ENCODE measurements at regions not wholly inside any gene's neighbourhood (a gene's known extent, or its start where the extent isn't known, plus 50 kb on each side); places are given as distances from the start of the nearest gene placed in this dataset.

DNA sequence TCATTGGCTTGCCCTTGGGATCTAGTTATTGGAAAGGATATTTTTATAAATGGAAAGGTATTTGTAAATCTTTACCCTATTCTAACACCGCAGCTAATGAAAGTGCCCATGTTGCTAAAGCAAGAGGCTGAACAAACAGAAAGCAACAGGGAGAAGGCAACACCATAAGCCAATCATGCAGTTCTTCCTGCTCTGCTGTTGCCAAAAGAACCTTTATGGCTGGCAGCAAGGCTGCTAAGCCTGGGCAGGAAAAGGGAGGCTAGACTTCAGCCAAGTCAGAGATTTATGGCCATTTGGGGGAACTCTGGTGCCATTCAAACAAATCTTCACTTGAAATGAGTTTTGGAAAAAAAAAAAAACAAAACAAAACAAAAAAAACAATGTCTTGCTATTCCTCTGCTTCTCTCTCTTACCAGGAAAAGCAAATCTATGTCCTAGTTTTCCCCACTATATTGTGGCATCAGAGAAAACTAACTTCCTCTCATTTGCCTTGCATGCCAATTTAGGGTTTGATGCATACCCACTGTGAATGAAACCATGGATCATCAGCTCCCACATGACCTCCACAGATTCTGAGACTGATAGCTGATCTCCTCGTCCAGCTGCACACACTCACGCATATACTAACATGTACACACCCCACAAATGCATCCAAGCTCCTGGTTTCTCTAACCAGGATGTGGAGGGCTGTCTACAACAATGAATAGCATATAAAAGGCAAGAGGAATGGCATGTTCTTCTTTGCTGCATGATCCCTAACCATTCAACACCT is 179.3 kb downstream of the C1D start:
- Histone ChIP-seq H3K9me3 (ENCODE audit: low read depth, low read length, poor library complexity, severe bottlenecking) (no peaks in the 10 kb centered on the region), H3K27me3 (replicated peaks; ENCODE audit: insufficient read depth, low read depth, low read length, poor library complexity) (no peaks in the 10 kb centered on the region), H3K27ac (ENCODE audit: low read depth, low read length, poor library complexity, severe bottlenecking) (no peak overlapping the region), H3K4me1 (ENCODE audit: insufficient read depth, low read length, poor library complexity, severe bottlenecking) (no peaks in the 10 kb centered on the region), H3K4me3 (ENCODE audit: low read depth, low read length, poor library complexity, severe bottlenecking) (no peak overlapping the region), H3K36me3 (ENCODE audit: insufficient read depth, low read length, poor library complexity, severe bottlenecking) (no peaks in the 10 kb centered on the region)
- BruUV-seq (replicated peaks), result no TSS peak
- DNase-seq (ENCODE audit: low spot score), result no peak
- ChIA-PET CTCF (no interaction called here), POLR2A (ENCODE audit: low non-redundant PET) (no interaction called here)
- TF ChIP-seq EZH2 (IDR thresholded peaks at IDR 0.05; ENCODE audit: borderline replicate concordance, low read depth, low read length, poor library complexity, severe bottlenecking), result no peak
- TF ChIP-seq, protein P1, sequence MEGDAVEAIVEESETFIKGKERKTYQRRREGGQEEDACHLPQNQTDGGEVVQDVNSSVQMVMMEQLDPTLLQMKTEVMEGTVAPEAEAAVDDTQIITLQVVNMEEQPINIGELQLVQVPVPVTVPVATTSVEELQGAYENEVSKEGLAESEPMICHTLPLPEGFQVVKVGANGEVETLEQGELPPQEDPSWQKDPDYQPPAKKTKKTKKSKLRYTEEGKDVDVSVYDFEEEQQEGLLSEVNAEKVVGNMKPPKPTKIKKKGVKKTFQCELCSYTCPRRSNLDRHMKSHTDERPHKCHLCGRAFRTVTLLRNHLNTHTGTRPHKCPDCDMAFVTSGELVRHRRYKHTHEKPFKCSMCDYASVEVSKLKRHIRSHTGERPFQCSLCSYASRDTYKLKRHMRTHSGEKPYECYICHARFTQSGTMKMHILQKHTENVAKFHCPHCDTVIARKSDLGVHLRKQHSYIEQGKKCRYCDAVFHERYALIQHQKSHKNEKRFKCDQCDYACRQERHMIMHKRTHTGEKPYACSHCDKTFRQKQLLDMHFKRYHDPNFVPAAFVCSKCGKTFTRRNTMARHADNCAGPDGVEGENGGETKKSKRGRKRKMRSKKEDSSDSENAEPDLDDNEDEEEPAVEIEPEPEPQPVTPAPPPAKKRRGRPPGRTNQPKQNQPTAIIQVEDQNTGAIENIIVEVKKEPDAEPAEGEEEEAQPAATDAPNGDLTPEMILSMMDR (conservative IDR thresholded peaks at IDR 0.05; ENCODE audit: low read depth, low read length), result no peak
- intact Hi-C loops (cut with micrococcal nuclease; ENCODE audit: unreplicated experiment), result no loop called here

DNA sequence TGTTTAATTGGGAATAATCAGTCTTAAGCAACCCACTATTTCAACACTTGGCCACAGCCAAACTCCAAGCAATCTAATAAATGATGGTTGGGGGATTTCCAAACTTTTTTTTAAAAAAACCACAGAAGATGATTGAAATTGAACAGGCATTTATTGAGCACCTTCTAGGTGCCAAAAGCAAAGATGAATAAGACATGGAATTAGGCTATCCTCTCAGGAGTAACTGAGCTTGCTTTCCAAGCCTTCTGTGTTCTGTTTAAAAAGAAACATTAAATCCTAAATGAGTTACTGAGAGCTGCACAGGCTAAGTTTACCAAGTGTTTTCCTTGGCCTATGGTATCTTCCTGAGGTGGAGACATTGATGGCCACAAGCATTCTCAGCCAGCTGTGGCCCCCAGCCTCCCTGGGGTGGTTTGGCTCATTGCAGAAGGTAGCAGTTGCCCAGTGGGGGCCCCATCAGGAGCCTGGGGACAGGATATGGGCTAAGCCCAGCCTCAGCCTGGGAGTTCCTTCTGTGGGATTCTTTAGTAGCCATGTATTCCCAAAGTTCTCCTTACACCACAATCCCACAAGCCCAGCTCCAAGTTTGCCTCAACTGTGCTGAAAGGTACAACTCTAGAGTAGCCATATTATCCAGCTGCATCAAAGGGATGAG is 174.3 kb downstream of the C1D start:
- no peaks in the 10 kb centered on the region for H3K27me3 ChIP-seq (replicated peaks; ENCODE audit: insufficient read depth, low read depth, low read length, poor library complexity)
- no peaks in the 10 kb centered on the region for H3K9me3 ChIP-seq (ENCODE audit: low read depth, low read length, poor library complexity, severe bottlenecking)
- ChIA-PET POLR2A (ENCODE audit: low non-redundant PET) (no interaction called here), CTCF (no interaction called here)
- intact Hi-C loops (cut with micrococcal nuclease; ENCODE audit: unreplicated experiment), result no loop called here
- no peaks in the 10 kb centered on the region for H3K36me3 ChIP-seq (ENCODE audit: insufficient read depth, low read length, poor library complexity, severe bottlenecking)
- H3K4me3 ChIP-seq (ENCODE audit: low read depth, low read length, poor library complexity, severe bottlenecking), result no peak overlapping the region
- no TSS peak for BruUV-seq (replicated peaks)
- H3K27ac ChIP-seq (ENCODE audit: low read depth, low read length, poor library complexity, severe bottlenecking), result no peak overlapping the region
- no peak for TF ChIP-seq EZH2 (IDR thresholded peaks at IDR 0.05; ENCODE audit: borderline replicate concordance, low read depth, low read length, poor library complexity, severe bottlenecking)
- TF ChIP-seq, protein P1 (conservative IDR thresholded peaks at IDR 0.05; ENCODE audit: low read depth, low read length), result no peak
- no peaks in the 10 kb centered on the region for H3K4me1 ChIP-seq (ENCODE audit: insufficient read depth, low read length, poor library complexity, severe bottlenecking)
- DNase-seq (ENCODE audit: low spot score), result no peak

DNA sequence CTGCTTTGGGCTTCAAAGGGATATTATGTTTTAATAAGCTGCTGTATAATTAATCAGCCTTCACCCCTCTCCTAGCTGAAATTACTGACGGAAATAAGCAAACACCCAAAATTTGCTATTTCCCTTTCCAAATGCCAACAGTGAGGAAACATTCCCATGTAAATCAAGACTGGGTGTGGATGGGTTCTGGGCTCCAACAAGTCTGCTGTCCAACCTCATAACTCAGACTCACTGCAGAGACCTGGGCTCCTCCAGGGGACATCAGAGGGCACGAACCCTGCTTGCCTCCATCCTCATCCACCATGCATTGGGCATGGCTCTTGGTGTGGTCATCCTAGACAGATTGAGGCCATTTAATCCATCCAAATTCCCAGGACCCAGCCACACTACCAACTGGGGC is 173.7 kb downstream of the C1D start:
- CTCF ChIA-PET, result no interaction called here
- POLR2A ChIA-PET (ENCODE audit: low non-redundant PET), result no interaction called here
- Histone ChIP-seq H3K36me3 (ENCODE audit: insufficient read depth, low read length, poor library complexity, severe bottlenecking) (no peaks in the 10 kb centered on the region), H3K4me3 (ENCODE audit: low read depth, low read length, poor library complexity, severe bottlenecking) (no peak overlapping the region), H3K4me1 (ENCODE audit: insufficient read depth, low read length, poor library complexity, severe bottlenecking) (no peaks in the 10 kb centered on the region), H3K27me3 (replicated peaks; ENCODE audit: insufficient read depth, low read depth, low read length, poor library complexity) (no peaks in the 10 kb centered on the region), H3K9me3 (ENCODE audit: low read depth, low read length, poor library complexity, severe bottlenecking) (no peaks in the 10 kb centered on the region), H3K27ac (ENCODE audit: low read depth, low read length, poor library complexity, severe bottlenecking) (no peak overlapping the region)
- DNase-seq (ENCODE audit: low spot score), result no peak
- intact Hi-C loops (cut with micrococcal nuclease; ENCODE audit: unreplicated experiment), result no loop called here
- TF ChIP-seq, protein P1 (conservative IDR thresholded peaks at IDR 0.05; ENCODE audit: low read depth, low read length), result no peak
- no peak for TF ChIP-seq EZH2 (IDR thresholded peaks at IDR 0.05; ENCODE audit: borderline replicate concordance, low read depth, low read length, poor library complexity, severe bottlenecking)
- no TSS peak for BruUV-seq (replicated peaks)
